ENCODE measurements at regions not wholly inside any gene's neighbourhood (a gene's known extent, or its start where the extent isn't known, plus 50 kb on each side); places are given as distances from the start of the nearest gene placed in this dataset.

DNA sequence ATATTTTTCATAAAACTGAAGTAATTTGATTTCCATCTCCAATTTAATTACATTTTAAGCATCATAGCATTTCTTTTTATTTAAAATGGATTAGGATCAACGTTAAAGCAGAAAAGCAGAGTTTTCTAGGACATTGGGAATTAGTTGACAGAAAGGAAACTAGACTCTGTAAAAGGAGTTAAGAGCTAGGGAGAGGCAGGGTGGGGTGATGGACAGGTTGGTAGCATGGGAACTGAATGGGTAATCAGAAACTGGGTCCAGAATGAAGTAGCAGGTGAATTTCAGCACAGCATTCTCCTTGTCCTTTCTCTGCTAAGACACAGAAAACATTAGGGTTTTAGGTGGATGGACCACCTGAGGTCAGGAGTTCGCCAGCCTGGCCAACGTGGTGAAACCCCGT is 97.6 kb downstream of the ANAPC4 start:
- no peaks in the 10 kb centered on the region for H3K9me3 ChIP-seq (ENCODE audit: control insufficient read depth, low read length)
- DNase-seq (no peak), ATAC-seq (no peak)
- H3K27ac ChIP-seq (ENCODE audit: low read length): no peak overlapping the region
- intact Hi-C loops (cut with DNase I): no loop called here
- 86% methylated on average over 4 of the region's 4 CpGs for WGBS
- no peak overlapping the region for H3K4me3 ChIP-seq (ENCODE audit: low read length)
- H3K27me3 ChIP-seq (ENCODE audit: control insufficient read depth, insufficient read depth): no peaks in the 10 kb centered on the region
- H3K4me1 ChIP-seq (ENCODE audit: control insufficient read depth, insufficient read depth, low read length): no peaks in the 10 kb centered on the region

DNA sequence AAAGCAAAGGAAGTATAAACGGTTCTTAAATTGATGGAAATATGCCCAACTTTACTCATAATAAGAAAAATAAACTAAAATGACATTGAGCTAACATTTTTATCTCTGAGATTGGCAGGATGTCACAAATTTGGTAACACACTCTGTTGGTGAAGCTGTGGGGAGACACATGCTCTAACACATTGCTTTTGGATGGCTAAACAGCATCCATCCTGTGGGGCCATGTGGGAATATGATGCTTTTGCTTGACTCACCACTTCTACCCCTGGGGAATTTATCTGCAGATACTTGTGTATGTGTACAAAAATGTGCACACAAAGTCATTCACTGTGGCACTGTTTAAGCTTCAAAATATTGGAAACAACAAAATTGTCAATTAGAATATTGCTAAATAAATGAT is 100.2 kb downstream of the ANAPC4 start:
- Histone ChIP-seq H3K9me3 (ENCODE audit: control insufficient read depth, low read length) (no peaks in the 10 kb centered on the region), H3K4me1 (ENCODE audit: control insufficient read depth, insufficient read depth, low read length) (no peaks in the 10 kb centered on the region), H3K4me3 (ENCODE audit: low read length) (no peak overlapping the region), H3K27ac (ENCODE audit: low read length) (no peak overlapping the region), H3K27me3 (ENCODE audit: control insufficient read depth, insufficient read depth) (no peaks in the 10 kb centered on the region)
- ATAC-seq (no peak), DNase-seq (no peak)
- 53% methylated on average over 1 of the region's 1 CpG for WGBS
- intact Hi-C loops (cut with DNase I): no loop called here

DNA sequence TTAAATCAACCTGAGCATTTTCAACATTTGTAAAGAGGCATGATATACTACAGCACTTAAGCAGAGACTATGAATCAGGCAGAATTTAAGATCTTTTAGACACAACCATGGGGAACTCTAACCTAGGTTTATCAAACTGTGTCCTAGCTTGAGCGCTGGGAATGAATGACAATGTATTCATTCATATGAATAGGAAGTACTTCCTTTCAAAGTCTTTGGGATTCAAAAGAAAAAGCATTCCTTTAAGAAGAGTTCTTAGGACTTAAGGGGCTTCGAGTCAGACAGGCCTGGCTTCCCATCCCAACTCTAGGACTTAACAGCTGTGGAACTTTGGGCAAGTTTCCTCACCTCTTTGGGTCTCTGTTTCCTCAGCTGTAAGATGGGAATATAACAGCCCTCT is 104.6 kb downstream of the ANAPC4 start:
- no peaks in the 10 kb centered on the region for H3K27me3 ChIP-seq (ENCODE audit: control insufficient read depth, insufficient read depth)
- ATAC-seq: no peak
- no peaks in the 10 kb centered on the region for H3K4me1 ChIP-seq (ENCODE audit: control insufficient read depth, insufficient read depth, low read length)
- no peak for DNase-seq
- intact Hi-C loops (cut with DNase I): no loop called here
- H3K9me3 ChIP-seq (ENCODE audit: control insufficient read depth, low read length): no peaks in the 10 kb centered on the region
- H3K4me3 ChIP-seq (ENCODE audit: low read length): no peak overlapping the region
- H3K27ac ChIP-seq (ENCODE audit: low read length): no peak overlapping the region
- WGBS: 61% methylated on average over 2 of the region's 2 CpGs

DNA sequence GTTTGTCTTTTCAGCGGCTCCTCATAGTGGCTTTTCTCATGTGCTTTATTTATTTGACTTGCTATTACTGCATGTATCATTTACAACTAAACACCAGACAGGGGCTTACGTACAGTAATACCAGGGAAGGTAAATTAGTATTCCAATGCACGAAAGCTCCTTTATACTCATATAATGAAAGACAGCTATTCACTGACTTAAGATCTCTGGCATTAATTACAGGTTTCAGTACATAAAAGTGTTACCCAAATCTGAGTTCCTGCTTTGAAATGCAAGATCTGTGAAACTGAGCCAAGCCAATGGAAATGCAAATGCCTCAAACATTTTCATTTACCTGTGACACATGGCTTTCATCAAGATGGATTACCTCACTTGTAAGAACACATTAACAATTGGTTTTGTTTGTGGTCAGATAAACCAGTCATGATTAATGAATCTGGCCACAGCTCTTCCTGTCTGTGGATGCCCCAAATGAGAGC is 107.2 kb downstream of the ANAPC4 start:
- Histone ChIP-seq H3K27ac (ENCODE audit: low read length) (no peak overlapping the region), H3K4me1 (ENCODE audit: control insufficient read depth, insufficient read depth, low read length) (no peaks in the 10 kb centered on the region), H3K4me3 (ENCODE audit: low read length) (no peak overlapping the region), H3K27me3 (ENCODE audit: control insufficient read depth, insufficient read depth) (no peaks in the 10 kb centered on the region), H3K9me3 (ENCODE audit: control insufficient read depth, low read length) (no peaks in the 10 kb centered on the region)
- DNase-seq (no peak), ATAC-seq (no peak)
- WGBS: 90% methylated on average over 3 of the region's 3 CpGs
- intact Hi-C loops (cut with DNase I): no loop called here

DNA sequence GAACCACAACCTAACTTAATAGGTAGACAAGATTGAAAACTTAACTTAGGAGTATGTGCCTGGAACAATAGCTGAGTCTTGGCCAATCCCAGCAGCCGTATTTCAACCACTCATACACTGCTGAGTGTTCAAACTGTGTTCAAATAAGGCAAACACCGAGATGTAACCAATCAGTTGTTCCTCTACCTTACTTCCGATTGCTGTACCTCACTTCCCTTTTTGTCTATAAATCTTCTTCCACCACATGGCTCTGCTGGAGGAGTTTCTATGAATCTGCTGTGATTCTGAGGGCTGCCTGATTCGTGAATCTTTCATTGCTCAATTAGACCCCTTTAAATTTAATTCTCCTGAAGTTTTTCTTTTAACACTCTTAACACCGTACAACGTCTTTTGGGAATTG is 108.0 kb downstream of the ANAPC4 start:
- H3K4me3 ChIP-seq (ENCODE audit: low read length): no peak overlapping the region
- H3K4me1 ChIP-seq (ENCODE audit: control insufficient read depth, insufficient read depth, low read length): no peaks in the 10 kb centered on the region
- DNase-seq: no peak
- no peak overlapping the region for H3K27ac ChIP-seq (ENCODE audit: low read length)
- no peak for ATAC-seq
- no peaks in the 10 kb centered on the region for H3K9me3 ChIP-seq (ENCODE audit: control insufficient read depth, low read length)
- no peaks in the 10 kb centered on the region for H3K27me3 ChIP-seq (ENCODE audit: control insufficient read depth, insufficient read depth)
- intact Hi-C loops (cut with DNase I): no loop called here
- 61% methylated on average over 6 of the region's 6 CpGs for WGBS

DNA sequence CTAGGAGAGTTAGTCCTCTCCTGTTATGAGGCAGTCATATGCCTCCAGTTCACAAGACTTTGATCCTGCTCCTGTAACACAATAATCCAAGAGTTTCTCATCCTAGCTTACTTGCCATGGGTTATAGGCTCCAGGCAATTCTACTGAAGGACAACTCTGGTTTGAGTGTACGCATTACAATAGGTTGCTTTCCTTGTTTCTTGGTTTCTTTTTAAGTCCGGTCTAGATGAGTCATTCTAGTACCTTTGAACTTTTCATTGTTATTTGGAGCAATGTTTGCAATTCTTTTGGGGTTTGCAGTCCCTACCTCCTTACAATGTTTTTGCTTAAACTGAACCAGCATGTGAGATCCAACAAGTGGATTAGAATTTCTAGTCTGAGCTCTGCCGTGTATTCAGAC is 109.1 kb downstream of the ANAPC4 start:
- Histone ChIP-seq H3K4me3 (ENCODE audit: low read length) (no peak overlapping the region), H3K9me3 (ENCODE audit: control insufficient read depth, low read length) (no peaks in the 10 kb centered on the region), H3K4me1 (ENCODE audit: control insufficient read depth, insufficient read depth, low read length) (no peaks in the 10 kb centered on the region), H3K27me3 (ENCODE audit: control insufficient read depth, insufficient read depth) (no peaks in the 10 kb centered on the region), H3K27ac (ENCODE audit: low read length) (no peak overlapping the region)
- ATAC-seq (no peak), DNase-seq (no peak)
- WGBS: 78% methylated on average over 3 of the region's 3 CpGs
- intact Hi-C loops (cut with DNase I): no loop called here

DNA sequence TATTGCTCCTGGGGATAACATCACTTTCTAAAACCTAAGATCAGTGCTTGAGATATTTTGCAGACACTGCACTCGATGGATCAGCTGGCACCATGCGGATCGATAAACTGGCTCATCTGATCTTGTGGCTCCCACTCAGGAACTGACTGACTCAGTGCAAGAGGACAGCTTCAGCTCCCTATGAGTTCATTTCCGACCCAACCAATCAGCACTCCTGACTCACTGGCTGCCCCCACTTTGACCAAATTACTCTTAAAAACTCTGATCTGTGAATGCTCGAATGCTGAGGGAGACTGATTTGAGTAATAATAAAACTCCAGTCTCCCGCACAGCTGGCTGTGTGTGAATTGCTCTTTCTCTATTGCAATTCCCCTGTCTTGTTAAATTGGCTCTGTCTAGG is 110.1 kb downstream of the ANAPC4 start:
- no peak overlapping the region for H3K4me3 ChIP-seq (ENCODE audit: low read length)
- no peak overlapping the region for H3K27ac ChIP-seq (ENCODE audit: low read length)
- no peaks in the 10 kb centered on the region for H3K27me3 ChIP-seq (ENCODE audit: control insufficient read depth, insufficient read depth)
- H3K9me3 ChIP-seq (ENCODE audit: control insufficient read depth, low read length): no peaks in the 10 kb centered on the region
- 94% methylated on average over 6 of the region's 6 CpGs for WGBS
- DNase-seq: no peak
- no peak for ATAC-seq
- intact Hi-C loops (cut with DNase I): no loop called here
- no peaks in the 10 kb centered on the region for H3K4me1 ChIP-seq (ENCODE audit: control insufficient read depth, insufficient read depth, low read length)

DNA sequence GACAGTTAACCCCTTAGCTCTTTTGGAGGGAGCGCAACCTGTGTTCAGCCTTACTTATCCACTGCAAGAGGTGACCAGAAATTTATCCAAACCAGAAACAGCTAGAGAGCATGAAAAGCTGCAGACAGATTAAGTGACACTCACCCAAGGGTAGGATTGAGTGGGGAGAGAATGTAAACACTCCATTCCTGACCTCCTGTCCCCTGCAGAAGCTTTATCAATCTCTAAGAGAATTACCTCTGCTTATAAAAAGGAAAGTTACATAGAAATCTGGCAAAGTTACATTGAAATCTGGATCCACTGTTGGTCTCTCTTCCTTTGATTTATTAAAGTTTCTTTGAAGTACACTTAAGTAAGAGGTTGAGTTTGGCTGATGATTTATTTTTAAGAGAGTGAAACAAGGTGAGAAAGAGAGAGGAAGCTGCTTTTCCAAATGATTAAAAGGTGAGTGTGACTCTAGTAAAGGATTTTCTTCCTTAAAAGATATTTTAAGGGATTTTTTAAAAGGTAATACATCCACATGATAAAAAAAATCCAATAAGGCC is 112.3 kb downstream of the ANAPC4 start:
- ATAC-seq: no peak
- no peaks in the 10 kb centered on the region for H3K4me1 ChIP-seq (ENCODE audit: control insufficient read depth, insufficient read depth, low read length)

DNA sequence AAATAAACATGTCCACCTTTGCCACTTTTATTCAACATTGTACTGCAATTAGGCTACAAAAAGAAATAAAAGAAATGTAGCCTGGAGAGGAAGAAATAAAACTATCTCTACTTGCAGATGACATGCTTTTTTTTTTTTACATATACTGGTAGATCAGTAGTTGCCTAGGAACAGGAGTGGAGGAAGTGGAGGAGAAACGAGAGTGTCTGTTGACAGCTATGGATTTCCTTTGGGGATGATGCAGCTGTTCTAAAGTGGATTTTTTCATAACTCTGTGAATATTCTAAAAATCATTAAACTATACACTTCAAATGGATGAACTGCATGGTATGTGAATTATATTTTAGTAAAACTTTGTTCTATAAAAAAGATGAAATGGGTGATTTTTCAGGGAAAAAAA is 116.4 kb downstream of the ANAPC4 start:
- ATAC-seq: no peak
- no peaks in the 10 kb centered on the region for H3K4me1 ChIP-seq (ENCODE audit: control insufficient read depth, insufficient read depth, low read length)
- 14% methylated on average over 1 of the region's 1 CpG for WGBS
- no peak overlapping the region for H3K4me3 ChIP-seq (ENCODE audit: low read length)
- H3K27me3 ChIP-seq (ENCODE audit: control insufficient read depth, insufficient read depth): no peaks in the 10 kb centered on the region
- no peak for DNase-seq
- H3K9me3 ChIP-seq (ENCODE audit: control insufficient read depth, low read length): no peaks in the 10 kb centered on the region
- no peak overlapping the region for H3K27ac ChIP-seq (ENCODE audit: low read length)
- intact Hi-C loops (cut with DNase I): no loop called here

More for the DNA sequence above, 112.3 kb downstream of the ANAPC4 start:
- intact Hi-C loops (cut with DNase I): no loop called here
- Histone ChIP-seq H3K27ac (ENCODE audit: low read length) (no peak overlapping the region), H3K9me3 (ENCODE audit: control insufficient read depth, low read length) (no peaks in the 10 kb centered on the region), H3K4me3 (ENCODE audit: low read length) (no peak overlapping the region), H3K27me3 (ENCODE audit: control insufficient read depth, insufficient read depth) (no peaks in the 10 kb centered on the region)
- 88% methylated on average over 1 of the region's 1 CpG for WGBS
- no peak for DNase-seq

DNA sequence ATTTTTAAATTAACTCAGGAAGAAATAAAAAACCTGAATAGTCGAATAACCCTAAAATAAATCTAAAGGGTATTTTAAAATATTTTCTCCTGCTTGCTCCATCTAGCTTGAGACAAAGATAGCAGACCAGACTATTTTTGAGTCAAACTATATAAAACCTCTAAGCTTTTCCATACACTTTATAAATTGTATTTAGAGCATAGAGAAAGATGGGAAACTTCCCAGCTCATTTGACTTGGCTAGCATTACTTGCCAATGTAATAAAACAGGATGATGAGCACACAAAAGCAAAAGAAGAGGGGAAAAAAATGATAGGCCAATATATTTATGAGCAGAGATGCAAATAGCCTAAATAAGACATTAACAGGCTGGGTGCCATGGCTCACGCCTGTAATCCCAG is 117.1 kb downstream of the ANAPC4 start:
- H3K4me1 ChIP-seq (ENCODE audit: control insufficient read depth, insufficient read depth, low read length): no peaks in the 10 kb centered on the region
- no peak overlapping the region for H3K4me3 ChIP-seq (ENCODE audit: low read length)
- H3K9me3 ChIP-seq (ENCODE audit: control insufficient read depth, low read length): no peaks in the 10 kb centered on the region
- H3K27me3 ChIP-seq (ENCODE audit: control insufficient read depth, insufficient read depth): no peaks in the 10 kb centered on the region
- intact Hi-C loops (cut with DNase I): no loop called here
- DNase-seq: no peak
- no peak for ATAC-seq
- WGBS: 88% methylated on average over 2 of the region's 2 CpGs
- no peak overlapping the region for H3K27ac ChIP-seq (ENCODE audit: low read length)

DNA sequence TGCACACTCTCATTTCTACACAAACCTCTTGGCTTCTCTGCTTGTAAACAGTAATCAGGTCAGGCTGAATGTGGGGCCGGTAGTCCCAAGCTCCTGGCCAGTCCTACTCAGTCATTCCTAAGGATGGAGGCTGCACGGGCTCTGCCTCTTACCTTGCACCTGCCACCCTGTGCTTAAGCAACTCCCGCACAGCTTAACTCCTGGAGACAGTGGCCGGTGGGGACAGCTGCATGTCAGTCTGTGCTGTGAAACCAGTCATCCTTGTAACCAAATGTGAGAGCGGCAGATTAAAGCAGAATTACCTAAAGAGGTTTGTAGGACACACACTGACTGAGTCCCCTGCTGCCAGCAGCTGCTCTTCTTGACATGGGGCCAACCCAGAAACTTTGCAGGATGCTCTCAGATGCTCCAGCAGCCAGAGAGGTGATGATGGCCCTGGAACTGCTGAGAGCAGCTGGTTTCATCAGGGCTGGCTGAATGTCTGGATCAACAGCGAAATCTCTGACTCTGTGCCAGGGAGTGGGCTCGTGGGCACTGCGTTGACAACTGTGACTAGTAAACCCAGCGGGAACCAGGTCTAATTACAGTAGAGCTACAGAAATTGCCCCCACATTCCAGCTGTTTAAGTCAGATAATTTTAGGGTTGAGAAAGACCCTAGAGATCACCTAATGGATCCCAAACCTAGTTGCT is 123.7 kb downstream of the ANAPC4 start:
- 42% methylated on average over 9 of the region's 9 CpGs for WGBS
- Histone ChIP-seq H3K4me1 (ENCODE audit: control insufficient read depth, insufficient read depth, low read length) (no peaks in the 10 kb centered on the region), H3K27me3 (ENCODE audit: control insufficient read depth, insufficient read depth) (no peaks in the 10 kb centered on the region), H3K4me3 (ENCODE audit: low read length) (no peak overlapping the region), H3K9me3 (ENCODE audit: control insufficient read depth, low read length) (no peaks in the 10 kb centered on the region), H3K27ac (ENCODE audit: low read length) (no peak overlapping the region)
- no peak for DNase-seq
- intact Hi-C loops (cut with DNase I): no loop called here
- ATAC-seq: no peak

DNA sequence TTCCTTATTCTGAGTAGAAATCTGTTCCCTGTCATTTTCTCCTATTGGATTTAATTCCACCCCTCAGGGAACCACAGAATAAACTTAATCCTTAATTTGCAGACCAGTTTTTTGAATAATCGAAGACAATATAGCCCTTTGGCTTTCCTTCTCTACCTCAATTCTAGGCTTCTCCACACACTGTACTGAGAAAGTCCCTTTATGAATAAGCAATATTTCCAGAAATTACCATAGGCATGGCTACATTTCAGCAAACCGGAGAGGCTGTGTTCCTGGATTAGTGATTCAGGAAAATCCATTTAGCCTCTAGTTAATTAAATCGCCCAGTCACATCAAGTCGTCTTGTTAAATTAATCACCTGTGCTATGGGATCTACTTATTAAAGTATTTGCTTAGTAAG is 125.1 kb downstream of the ANAPC4 start:
- Histone ChIP-seq H3K9me3 (ENCODE audit: control insufficient read depth, low read length) (no peaks in the 10 kb centered on the region), H3K27me3 (ENCODE audit: control insufficient read depth, insufficient read depth) (no peaks in the 10 kb centered on the region), H3K27ac (ENCODE audit: low read length) (no peak overlapping the region), H3K4me1 (ENCODE audit: control insufficient read depth, insufficient read depth, low read length) (no peaks in the 10 kb centered on the region), H3K4me3 (ENCODE audit: low read length) (no peak overlapping the region)
- intact Hi-C loops (cut with DNase I): no loop called here
- ATAC-seq (no peak), DNase-seq (no peak)
- WGBS: 89% methylated on average over 4 of the region's 4 CpGs

Measured in right cardiac atrium (tissue), 5 donors.